ENCODE measurements at regions not wholly inside any gene's neighbourhood (a gene's known extent, or its start where the extent isn't known, plus 50 kb on each side); places are given as distances from the start of the nearest gene placed in this dataset.

DNA sequence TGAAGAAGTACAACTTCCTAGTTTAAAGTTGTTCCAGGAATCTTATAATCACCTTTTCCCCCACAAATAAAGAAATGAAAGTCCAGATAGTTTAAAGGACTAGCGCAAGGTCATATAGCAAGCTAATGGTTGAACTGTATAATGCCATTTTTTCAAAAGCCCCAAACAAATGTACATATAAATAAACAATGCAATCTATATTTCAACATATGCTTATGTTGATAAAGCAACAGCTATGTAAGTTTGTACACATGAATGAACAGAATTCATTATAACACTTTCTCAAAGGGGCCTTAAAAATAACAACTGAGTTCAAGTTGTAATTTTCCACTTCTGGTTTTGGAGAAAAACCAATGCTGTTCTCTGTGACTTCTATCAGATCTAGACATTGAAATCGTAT, 1628.6 kb downstream of the CDH8 start:
- no peak for DNase-seq
- no peaks in the 10 kb centered on the region for H4K20me1 ChIP-seq (ENCODE audit: insufficient read depth)
- no peaks in the 10 kb centered on the region for H3K27me3 ChIP-seq (ENCODE audit: insufficient read depth)
- no peak overlapping the region for H3K9ac ChIP-seq
- H3K9me3 ChIP-seq, result no peaks in the 10 kb centered on the region; the same call in 1 of the 2 replicates
- H3K4me2 ChIP-seq, result no peak overlapping the region
- no peaks in the 10 kb centered on the region for H3K79me2 ChIP-seq (ENCODE audit: insufficient read depth)
- ChIA-PET CTCF (no interaction called here), POLR2A (no interaction called here)
- H3K4me3 ChIP-seq (ENCODE audit: low read depth in 2 of 2, low read length in 1 of 2), result no peak overlapping the region
- peaks cover 5% of the 10 kb centered on the region for H3F3A ChIP-seq (replicated peaks; ENCODE audit: insufficient read depth)
- no peaks in the 10 kb centered on the region for H3K36me3 ChIP-seq (replicated peaks in 1 of 2; ENCODE audit: control insufficient read depth in 1 of 2, insufficient read depth in 2 of 2, low read length in 1 of 2)
- H3K9me2 ChIP-seq, result no peaks in the 10 kb centered on the region
- no peak overlapping the region for H3K27ac ChIP-seq (ENCODE audit: low read depth in 2 of 2, low read length in 1 of 2)
- no peaks in the 10 kb centered on the region for H3K4me1 ChIP-seq (ENCODE audit: control insufficient read depth in 1 of 2, insufficient read depth in 2 of 2, low read depth in 1 of 2, low read length in 1 of 2)
- 43% methylated on average over 2 of the region's 2 CpGs for WGBS (ENCODE audit: low lambda C conversion rate)
- TF ChIP-seq NFIC (IDR thresholded peaks at IDR 0.05; ENCODE audit: borderline replicate concordance), result no peak
- TF ChIP-seq FOSL2 (IDR thresholded peaks at IDR 0.05; ENCODE audit: borderline replicate concordance, low read depth), result no peak
- no peak for TF ChIP-seq JUND (IDR thresholded peaks at IDR 0.05)
- no peak for TF ChIP-seq RXRA (IDR thresholded peaks at IDR 0.05; ENCODE audit: borderline replicate concordance, low read depth)
- TF ChIP-seq RFX5 (IDR thresholded peaks at IDR 0.05; ENCODE audit: low read length), result no peak
- no peak for TF ChIP-seq TEAD4 (IDR thresholded peaks at IDR 0.05; ENCODE audit: borderline replicate concordance, insufficient read depth)
- TF ChIP-seq NRF1 (IDR thresholded peaks at IDR 0.05; ENCODE audit: low read depth, low read length), result no peak
- TF ChIP-seq, protein P1, sequence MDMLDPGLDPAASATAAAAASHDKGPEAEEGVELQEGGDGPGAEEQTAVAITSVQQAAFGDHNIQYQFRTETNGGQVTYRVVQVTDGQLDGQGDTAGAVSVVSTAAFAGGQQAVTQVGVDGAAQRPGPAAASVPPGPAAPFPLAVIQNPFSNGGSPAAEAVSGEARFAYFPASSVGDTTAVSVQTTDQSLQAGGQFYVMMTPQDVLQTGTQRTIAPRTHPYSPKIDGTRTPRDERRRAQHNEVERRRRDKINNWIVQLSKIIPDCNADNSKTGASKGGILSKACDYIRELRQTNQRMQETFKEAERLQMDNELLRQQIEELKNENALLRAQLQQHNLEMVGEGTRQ (IDR thresholded peaks at IDR 0.05; ENCODE audit: borderline replicate concordance, low read depth, low read length), result no peak
- no peak for TF ChIP-seq RCOR1 (IDR thresholded peaks at IDR 0.05; ENCODE audit: low read length)
- no peak for TF ChIP-seq EP300 (IDR thresholded peaks at IDR 0.05; ENCODE audit: borderline replicate concordance in 1 of 2, low read depth in 1 of 2, low read length in 1 of 2)
- TF ChIP-seq SIN3A (IDR thresholded peaks at IDR 0.05; ENCODE audit: borderline replicate concordance, low read depth, low read length), result no peak
- no peak for TF ChIP-seq MEF2A (IDR thresholded peaks at IDR 0.05; ENCODE audit: borderline replicate concordance, low read depth)
- TF ChIP-seq YY1 (IDR thresholded peaks at IDR 0.05; ENCODE audit: low read depth), result no peak
- no peak for TF ChIP-seq MXI1 (IDR thresholded peaks at IDR 0.05; ENCODE audit: low read depth, low read length)
- TF ChIP-seq CHD2 (IDR thresholded peaks at IDR 0.05; ENCODE audit: low read length, partially characterized antibody), result no peak
- TF ChIP-seq FOXJ3 (CRISPR knock-in tag; IDR thresholded peaks at IDR 0.05), result no peak
- TF ChIP-seq TCF12 (IDR thresholded peaks at IDR 0.05), result no peak
- no peak overlapping the region for H2AFZ ChIP-seq (ENCODE audit: low read depth)

DNA sequence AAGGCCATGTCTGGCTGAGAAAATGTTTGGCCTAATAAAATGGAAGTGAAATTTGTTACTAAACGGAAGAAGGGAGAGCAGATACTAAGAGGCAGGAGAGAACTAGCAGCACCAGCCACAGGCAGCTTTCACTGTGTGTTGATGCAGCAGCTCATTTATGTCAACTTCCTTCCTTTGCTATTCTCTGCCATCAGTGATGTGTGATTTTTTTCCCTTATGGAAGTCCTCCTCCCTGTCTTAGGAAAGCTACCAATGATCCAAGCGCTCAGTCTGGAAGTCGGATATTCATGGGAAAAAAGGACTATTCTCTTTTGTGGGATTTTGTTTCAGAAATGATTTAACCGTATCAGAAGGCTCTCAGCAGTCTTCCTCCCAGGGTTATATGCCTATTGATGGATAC, 1629.2 kb downstream of the CDH8 start:
- H3K4me3 ChIP-seq (ENCODE audit: low read depth in 2 of 2, low read length in 1 of 2), result no peak overlapping the region
- H3K9me2 ChIP-seq, result no peaks in the 10 kb centered on the region
- H2AFZ ChIP-seq (ENCODE audit: low read depth), result no peak overlapping the region
- no peaks in the 10 kb centered on the region for H3K4me1 ChIP-seq (ENCODE audit: control insufficient read depth in 1 of 2, insufficient read depth in 2 of 2, low read depth in 1 of 2, low read length in 1 of 2)
- H3K36me3 ChIP-seq (replicated peaks in 1 of 2; ENCODE audit: control insufficient read depth in 1 of 2, insufficient read depth in 2 of 2, low read length in 1 of 2), result no peaks in the 10 kb centered on the region
- ChIA-PET POLR2A (no interaction called here), CTCF (no interaction called here)
- peaks cover 5% of the 10 kb centered on the region for H3F3A ChIP-seq (replicated peaks; ENCODE audit: insufficient read depth)
- TF ChIP-seq SIN3A (IDR thresholded peaks at IDR 0.05; ENCODE audit: borderline replicate concordance, low read depth, low read length) (no peak), POLR2AphosphoS5 (IDR thresholded peaks at IDR 0.05; ENCODE audit: low read depth, low read length) (no peak), ELF1 (IDR thresholded peaks at IDR 0.05) (no peak), RCOR1 (IDR thresholded peaks at IDR 0.05; ENCODE audit: low read length) (no peak), YY1 (IDR thresholded peaks at IDR 0.05; ENCODE audit: low read depth) (no peak), RFX5 (IDR thresholded peaks at IDR 0.05; ENCODE audit: low read length) (no peak)
- TF ChIP-seq, protein P2, sequence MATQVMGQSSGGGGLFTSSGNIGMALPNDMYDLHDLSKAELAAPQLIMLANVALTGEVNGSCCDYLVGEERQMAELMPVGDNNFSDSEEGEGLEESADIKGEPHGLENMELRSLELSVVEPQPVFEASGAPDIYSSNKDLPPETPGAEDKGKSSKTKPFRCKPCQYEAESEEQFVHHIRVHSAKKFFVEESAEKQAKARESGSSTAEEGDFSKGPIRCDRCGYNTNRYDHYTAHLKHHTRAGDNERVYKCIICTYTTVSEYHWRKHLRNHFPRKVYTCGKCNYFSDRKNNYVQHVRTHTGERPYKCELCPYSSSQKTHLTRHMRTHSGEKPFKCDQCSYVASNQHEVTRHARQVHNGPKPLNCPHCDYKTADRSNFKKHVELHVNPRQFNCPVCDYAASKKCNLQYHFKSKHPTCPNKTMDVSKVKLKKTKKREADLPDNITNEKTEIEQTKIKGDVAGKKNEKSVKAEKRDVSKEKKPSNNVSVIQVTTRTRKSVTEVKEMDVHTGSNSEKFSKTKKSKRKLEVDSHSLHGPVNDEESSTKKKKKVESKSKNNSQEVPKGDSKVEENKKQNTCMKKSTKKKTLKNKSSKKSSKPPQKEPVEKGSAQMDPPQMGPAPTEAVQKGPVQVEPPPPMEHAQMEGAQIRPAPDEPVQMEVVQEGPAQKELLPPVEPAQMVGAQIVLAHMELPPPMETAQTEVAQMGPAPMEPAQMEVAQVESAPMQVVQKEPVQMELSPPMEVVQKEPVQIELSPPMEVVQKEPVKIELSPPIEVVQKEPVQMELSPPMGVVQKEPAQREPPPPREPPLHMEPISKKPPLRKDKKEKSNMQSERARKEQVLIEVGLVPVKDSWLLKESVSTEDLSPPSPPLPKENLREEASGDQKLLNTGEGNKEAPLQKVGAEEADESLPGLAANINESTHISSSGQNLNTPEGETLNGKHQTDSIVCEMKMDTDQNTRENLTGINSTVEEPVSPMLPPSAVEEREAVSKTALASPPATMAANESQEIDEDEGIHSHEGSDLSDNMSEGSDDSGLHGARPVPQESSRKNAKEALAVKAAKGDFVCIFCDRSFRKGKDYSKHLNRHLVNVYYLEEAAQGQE (IDR thresholded peaks at IDR 0.05; ENCODE audit: low read depth, low read length), result no peak
- TF ChIP-seq, protein P1 (IDR thresholded peaks at IDR 0.05; ENCODE audit: borderline replicate concordance, low read depth, low read length), result no peak
- H4K20me1 ChIP-seq (ENCODE audit: insufficient read depth), result no peaks in the 10 kb centered on the region
- H3K4me2 ChIP-seq, result no peak overlapping the region
- DNase-seq, result no peak
- no peak overlapping the region for H3K9ac ChIP-seq
- no peaks in the 10 kb centered on the region for H3K79me2 ChIP-seq (ENCODE audit: insufficient read depth)
- H3K9me3 ChIP-seq, result no peaks in the 10 kb centered on the region; the same call in 1 of the 2 replicates
- H3K27me3 ChIP-seq (ENCODE audit: insufficient read depth), result no peaks in the 10 kb centered on the region
- 43% methylated on average over 4 of the region's 4 CpGs for WGBS (ENCODE audit: low lambda C conversion rate)
- H3K27ac ChIP-seq (ENCODE audit: low read depth in 2 of 2, low read length in 1 of 2), result no peak overlapping the region

Data from SK-N-SH (cell line).